GM12878 (cell line): ENCODE measurements at regions not wholly inside any gene's neighbourhood (a gene's known extent, or its start where the extent isn't known, plus 50 kb on each side); places are given as distances from the start of the nearest gene placed in this dataset.

Experiments
- ATAC-seq: fragments of 200-7000 bp; cut with Tn5 transposase; 3 replicates; pipeline ENCODE4 v1.9.1; 2020; ENCODE audit warnings: mild to moderate bottlenecking, moderate library complexity
- BruUV-seq: library from RNA; stranded (reverse); fragments of 400-500 nt; replicated peaks from 2 replicates; lab custom pipeline; 2021; lab: Mats Ljungman, UMichigan
- CTCF ChIA-PET: fragments of 300-600 bp; sonication (Branson Sonifier 250); formaldehyde crosslinking; extraction: SDS; loops from one replicate; lab custom pipeline; 2021; ENCODE audit warnings: inconsistent platforms; lab: Yijun Ruan, JAX
- POLR2A ChIA-PET: fragments of 350-600 bp; formaldehyde crosslinking; extraction: SDS; loops from one replicate; lab custom pipeline; 2021; ENCODE audit warnings: inconsistent platforms; lab: Charles Lee
- RAD21 ChIA-PET: fragments of 300-600 bp; sonication (Branson Sonifier 250); formaldehyde crosslinking; loops from one replicate; lab custom pipeline; 2023; ENCODE audit warnings: antibody characterized with exemption; ENCODE audit not compliant: unreplicated experiment; lab: Charles Lee
- SMC1A ChIA-PET: fragments of 300-600 bp; sonication (Branson Sonifier 250); formaldehyde crosslinking; loops from one replicate; lab custom pipeline; 2023; ENCODE audit not compliant: unreplicated experiment, uncharacterized antibody; lab: Charles Lee
- DNase-seq: peaks from one replicate; pipeline ENCODE4 v3.0.0-alpha.2; 2011; ENCODE audit warnings: low read depth, low spot score
- FAIRE-seq: peaks from 3 replicates; lab custom pipeline; 2011; peaks lifted over from hg19 to GRCh38; lab: Jason Lieb, UNC
- H2AFZ ChIP-seq: 2 replicates; pipeline ENCODE4 v1.6.0; 2011; ENCODE audit warnings: low read depth, low read length, control low read depth; ENCODE audit not compliant: control insufficient read depth
- H3K27ac ChIP-seq: 2 replicates; pipeline ENCODE4 v1.5.1; 2011; ENCODE audit warnings: control low read depth; ENCODE audit not compliant: control insufficient read depth, insufficient read depth
- H3K27me3 ChIP-seq, 2 experiments: replicated peaks in 1 of 2; 2 replicates each; pipeline versions ENCODE4 v1.6.0 to v1.6.1; 2011; ENCODE audit warnings: low read length in 1 of 2; ENCODE audit not compliant: control insufficient read depth in 2 of 2, insufficient read depth in 2 of 2
- H3K36me3 ChIP-seq, 2 experiments: 2 replicates each; pipeline ENCODE4 v1.5.1; 2011; ENCODE audit warnings: low read length in 1 of 2; ENCODE audit not compliant: control insufficient read depth in 2 of 2, insufficient read depth in 2 of 2
- H3K4me1 ChIP-seq: 2 replicates; pipeline ENCODE4 v1.6.1; 2011; ENCODE audit warnings: mild to moderate bottlenecking, low read length, moderate library complexity, mixed read lengths; ENCODE audit not compliant: control insufficient read depth, insufficient read depth
- H3K4me2 ChIP-seq: 2 replicates; pipeline ENCODE4 v1.6.0; 2011; ENCODE audit warnings: control low read depth; ENCODE audit not compliant: control insufficient read depth, insufficient read depth
- H3K4me3 ChIP-seq: fragments of 200-600 bp; sonication (generic); 2 replicates; pipeline ENCODE4 v1.5.1; 2016
- H3K79me2 ChIP-seq: 2 replicates; pipeline ENCODE4 v1.6.0; 2011; ENCODE audit warnings: low read length; ENCODE audit not compliant: control insufficient read depth, insufficient read depth
- H3K9ac ChIP-seq: 2 replicates; pipeline ENCODE4 v1.8.0; 2011; ENCODE audit warnings: low read length, control low read depth, mixed read lengths; ENCODE audit not compliant: control insufficient read depth, insufficient read depth
- H3K9me3 ChIP-seq: replicated peaks from 3 replicates; pipeline ENCODE4 v1.5.1; 2011; ENCODE audit warnings: mild to moderate bottlenecking, low read length; ENCODE audit not compliant: control insufficient read depth, insufficient read depth
- H4K20me1 ChIP-seq: 2 replicates; pipeline ENCODE4 v1.6.0; 2011; ENCODE audit not compliant: control insufficient read depth, insufficient read depth
- BACH1 ChIP-seq: fragments of 450-650 bp; IDR thresholded peaks from 2 replicates; pipeline ENCODE4 v1.6.1; 2017; ENCODE audit warnings: mild to moderate bottlenecking, borderline replicate concordance
- CBFB ChIP-seq: IDR thresholded peaks from 2 replicates; pipeline ENCODE4 v1.6.1; 2016; ENCODE audit warnings: antibody characterized with exemption, low read depth
- CEBPB ChIP-seq, 2 experiments: fragments of 150-350 bp in 1 of 2; IDR thresholded peaks; 2 replicates each; pipeline ENCODE4 v1.6.1; 2012 to 2014; ENCODE audit warnings: low read depth in 2 of 2, low read length in 2 of 2, borderline replicate concordance in 1 of 2, inconsistent platforms in 1 of 2
- DPF2 ChIP-seq: fragments of 450-650 bp; IDR thresholded peaks from 2 replicates; pipeline ENCODE4 v1.6.1; 2017; ENCODE audit warnings: mild to moderate bottlenecking
- EP300 ChIP-seq, 2 experiments: fragments of 150-350 bp in 1 of 2; IDR thresholded peaks; 2 replicates each; pipeline ENCODE4 v1.6.1; 2011 to 2012; ENCODE audit warnings: low read depth in 2 of 2, low read length in 2 of 2, borderline replicate concordance in 1 of 2, improper control_type of control experiment in 1 of 2, inconsistent platforms in 1 of 2; ENCODE audit not compliant: control insufficient read depth in 1 of 2
- IKZF1 ChIP-seq: fragments of 450-650 bp; conservative IDR thresholded peaks from 2 replicates; pipeline ENCODE4 v1.6.1; 2017; ENCODE audit warnings: antibody characterized with exemption, mild to moderate bottlenecking
- IKZF2 ChIP-seq, 2 experiments: fragments of 450-650 bp; IDR thresholded peaks; 2 replicates each; pipeline ENCODE4 v1.6.1; 2017; ENCODE audit warnings: mild to moderate bottlenecking in 2 of 2, moderate library complexity in 2 of 2
- PML ChIP-seq: IDR thresholded peaks from 2 replicates; pipeline ENCODE4 v1.6.1; 2012; ENCODE audit warnings: low read length, inconsistent platforms
- POU2F2 ChIP-seq: IDR thresholded peaks from 3 replicates; pipeline ENCODE4 v1.6.1; 2011; ENCODE audit warnings: low read depth, mild to moderate bottlenecking, low read length, borderline replicate concordance
- RB1 ChIP-seq: fragments of 450-650 bp; formaldehyde crosslinking; IDR thresholded peaks from 2 replicates; pipeline ENCODE4 v1.6.1; 2017; ENCODE audit warnings: mild to moderate bottlenecking, borderline replicate concordance
- SIX5 ChIP-seq: IDR thresholded peaks from 2 replicates; pipeline ENCODE4 v1.6.1; 2011; ENCODE audit warnings: mild to moderate bottlenecking, low read depth, low read length, moderate library complexity; ENCODE audit not compliant: severe bottlenecking
- SKIL ChIP-seq: fragments of 450-650 bp; IDR thresholded peaks from 2 replicates; pipeline ENCODE4 v1.6.1; 2017; ENCODE audit warnings: mild to moderate bottlenecking, low read depth, inconsistent platforms; ENCODE audit not compliant: poor library complexity, severe bottlenecking
- SUZ12 ChIP-seq: fragments of 200-600 bp; sonication (generic); IDR thresholded peaks from one replicate; pipeline ENCODE4 v1.6.1; 2018; ENCODE audit warnings: antibody characterized with exemption, mild to moderate bottlenecking; ENCODE audit not compliant: unreplicated experiment
- YY1 ChIP-seq: IDR thresholded peaks from 2 replicates; pipeline ENCODE4 v1.6.1; 2011; ENCODE audit warnings: low read depth, mild to moderate bottlenecking, low read length
- ZNF622 ChIP-seq: fragments of 450-650 bp; IDR thresholded peaks from 2 replicates; pipeline ENCODE4 v1.6.1; 2017; ENCODE audit warnings: mild to moderate bottlenecking, inconsistent platforms
- WGBS: methylation state at CpG from one replicate; pipeline ENCODE4 v1.1.6; 2016; ENCODE audit warnings: low lambda C conversion rate; ENCODE audit not compliant: insufficient replicate concordance, insufficient coverage; ENCODE audit errors: missing lambda C conversion rate; 5-methylcytosine and 5-hydroxymethylcytosine counted together
- in situ Hi-C: fragments of 300-500 bp; cut with MboI; formaldehyde crosslinking; loops from 9 replicates; pipeline ENCODE4 v1.14.3; 2018; ENCODE audit warnings: mixed read lengths
- intact Hi-C: fragments of 100-400 bp; cut with micrococcal nuclease; formaldehyde crosslinking; loops from one replicate; pipeline ENCODE4 v1.14.2; 2022; ENCODE audit not compliant: unreplicated experiment
- TF ChIP-seq, protein P1 (sequence below): fragments of 450-650 bp; IDR thresholded peaks from 2 replicates; pipeline ENCODE4 v1.6.1; 2018; ENCODE audit warnings: mild to moderate bottlenecking, low read depth, moderate library complexity; ENCODE audit not compliant: partially characterized antibody
- TF ChIP-seq, protein P2 (sequence below): IDR thresholded peaks from 2 replicates; pipeline ENCODE4 v1.6.1; 2012; ENCODE audit warnings: low read depth, low read length, improper control_type of control experiment
- TF ChIP-seq, protein P3 (sequence below): fragments of 450-650 bp; IDR thresholded peaks from 2 replicates; pipeline ENCODE4 v1.6.1; 2014; ENCODE audit warnings: mild to moderate bottlenecking

GRCh38 chr5:103464835-103465484 is 97.6 kb downstream of the NUDT12 start:
- no peak for FAIRE-seq

More at GRCh38 chr5:103464835-103465484, 97.6 kb downstream of the NUDT12 start:
- DNase-seq (no peak), ATAC-seq (no peak)
- Histone ChIP-seq H3K27me3 (no peaks in the 10 kb centered on the region), H3K4me3 (no peak overlapping the region), H3K4me2 (no peak overlapping the region), H3K9ac (no peak overlapping the region), H3K36me3 (no peaks in the 10 kb centered on the region), H3K27ac (no peak overlapping the region), H3K79me2 (no peaks in the 10 kb centered on the region), H2AFZ (no peak overlapping the region), H4K20me1 (no peaks in the 10 kb centered on the region), H3K9me3 (no peaks in the 10 kb centered on the region), H3K4me1 (no peaks in the 10 kb centered on the region)
- TF ChIP-seq CEBPB (IDR thresholded peaks at IDR 0.05; ENCODE audit: borderline replicate concordance in 1 of 2, low read depth in 2 of 2, low read length in 2 of 2) (no peak), BACH1 (no peak), IKZF1 (no peak), IKZF2 (IDR thresholded peaks at IDR 0.05) (no peak), YY1 (no peak), SUZ12 (no peak), RB1 (no peak), DPF2 (no peak), SKIL (no peak), CBFB (no peak), SIX5 (no peak), POU2F2 (no peak), ZNF622 (no peak), PML (no peak), EP300 (IDR thresholded peaks at IDR 0.05; ENCODE audit: borderline replicate concordance in 1 of 2, control insufficient read depth in 1 of 2, low read depth in 2 of 2, low read length in 2 of 2) (no peak)
- TF ChIP-seq, protein P1, sequence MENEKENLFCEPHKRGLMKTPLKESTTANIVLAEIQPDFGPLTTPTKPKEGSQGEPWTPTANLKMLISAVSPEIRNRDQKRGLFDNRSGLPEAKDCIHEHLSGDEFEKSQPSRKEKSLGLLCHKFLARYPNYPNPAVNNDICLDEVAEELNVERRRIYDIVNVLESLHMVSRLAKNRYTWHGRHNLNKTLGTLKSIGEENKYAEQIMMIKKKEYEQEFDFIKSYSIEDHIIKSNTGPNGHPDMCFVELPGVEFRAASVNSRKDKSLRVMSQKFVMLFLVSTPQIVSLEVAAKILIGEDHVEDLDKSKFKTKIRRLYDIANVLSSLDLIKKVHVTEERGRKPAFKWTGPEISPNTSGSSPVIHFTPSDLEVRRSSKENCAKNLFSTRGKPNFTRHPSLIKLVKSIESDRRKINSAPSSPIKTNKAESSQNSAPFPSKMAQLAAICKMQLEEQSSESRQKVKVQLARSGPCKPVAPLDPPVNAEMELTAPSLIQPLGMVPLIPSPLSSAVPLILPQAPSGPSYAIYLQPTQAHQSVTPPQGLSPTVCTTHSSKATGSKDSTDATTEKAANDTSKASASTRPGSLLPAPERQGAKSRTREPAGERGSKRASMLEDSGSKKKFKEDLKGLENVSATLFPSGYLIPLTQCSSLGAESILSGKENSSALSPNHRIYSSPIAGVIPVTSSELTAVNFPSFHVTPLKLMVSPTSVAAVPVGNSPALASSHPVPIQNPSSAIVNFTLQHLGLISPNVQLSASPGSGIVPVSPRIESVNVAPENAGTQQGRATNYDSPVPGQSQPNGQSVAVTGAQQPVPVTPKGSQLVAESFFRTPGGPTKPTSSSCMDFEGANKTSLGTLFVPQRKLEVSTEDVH = no peak
- TF ChIP-seq, protein P2, sequence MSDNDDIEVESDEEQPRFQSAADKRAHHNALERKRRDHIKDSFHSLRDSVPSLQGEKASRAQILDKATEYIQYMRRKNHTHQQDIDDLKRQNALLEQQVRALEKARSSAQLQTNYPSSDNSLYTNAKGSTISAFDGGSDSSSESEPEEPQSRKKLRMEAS = no peak
- TF ChIP-seq, protein P3, sequence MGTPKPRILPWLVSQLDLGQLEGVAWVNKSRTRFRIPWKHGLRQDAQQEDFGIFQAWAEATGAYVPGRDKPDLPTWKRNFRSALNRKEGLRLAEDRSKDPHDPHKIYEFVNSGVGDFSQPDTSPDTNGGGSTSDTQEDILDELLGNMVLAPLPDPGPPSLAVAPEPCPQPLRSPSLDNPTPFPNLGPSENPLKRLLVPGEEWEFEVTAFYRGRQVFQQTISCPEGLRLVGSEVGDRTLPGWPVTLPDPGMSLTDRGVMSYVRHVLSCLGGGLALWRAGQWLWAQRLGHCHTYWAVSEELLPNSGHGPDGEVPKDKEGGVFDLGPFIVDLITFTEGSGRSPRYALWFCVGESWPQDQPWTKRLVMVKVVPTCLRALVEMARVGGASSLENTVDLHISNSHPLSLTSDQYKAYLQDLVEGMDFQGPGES = no peak
- RAD21 ChIA-PET = interaction anchor here (1.3 kb wide), 1 partner anchor 10 kb away, joined by 5 read pairs; no protein-coding TSS in a partner anchor
- POLR2A ChIA-PET = no interaction called here
- CTCF ChIA-PET = interaction anchor here (3.5 kb wide), 1 partner anchor 10 kb away, joined by 17 read pairs; no protein-coding TSS in a partner anchor
- WGBS = 32% methylated on average over 5 of the region's 5 CpGs
- intact Hi-C loops (no loop called here), in situ Hi-C loops (no loop called here)
- SMC1A ChIA-PET = interaction anchor here (1.5 to 2.3 kb wide), 2 partner anchors 10 to 43 kb away, joined by 3 to 10 read pairs; no protein-coding TSS in a partner anchor
- no TSS peak for BruUV-seq
